ENCODE measurements at regions not wholly inside any gene's neighbourhood (a gene's known extent, or its start where the extent isn't known, plus 50 kb on each side); places are given as distances from the start of the nearest gene placed in this dataset.
A peak's percentile ranks its signal among the peaks of the same experiment; 100 is the strongest.

DNA sequence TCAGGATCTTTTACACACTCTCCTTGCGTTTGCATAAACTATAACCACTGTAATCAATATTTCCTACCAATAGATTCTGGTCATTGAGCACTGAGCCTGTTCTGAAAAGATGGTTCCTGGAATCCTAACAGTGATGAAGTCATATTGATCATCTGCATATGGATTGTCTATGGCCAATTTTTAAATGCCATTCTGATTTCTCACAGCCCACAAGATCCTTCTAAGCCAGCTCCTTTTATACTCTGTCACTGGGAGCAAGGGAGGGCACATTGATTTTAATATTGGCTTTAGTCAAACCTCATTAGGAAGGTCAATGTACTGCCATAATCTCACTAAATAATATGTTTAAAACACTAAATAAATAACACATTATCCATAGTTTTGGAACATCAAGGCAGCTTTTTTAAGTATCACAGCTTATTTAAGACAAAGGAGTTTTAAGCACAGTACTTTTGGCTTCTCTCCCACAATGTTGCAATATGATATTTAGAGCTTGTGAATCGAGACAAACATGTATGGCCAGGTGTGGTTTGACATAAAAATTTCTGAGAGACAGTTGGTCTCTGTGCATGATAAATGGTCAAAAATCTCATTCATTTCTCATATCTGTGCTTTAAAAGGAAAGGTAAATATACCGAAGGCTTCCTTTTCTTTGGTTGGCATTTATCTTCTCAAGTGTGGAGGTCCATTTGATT lies 267.3 kb downstream of the MTX2 start:
- peak; percentile 57 for DNase-seq (ENCODE audit: low read depth)
- no peak overlapping the region for H3K4me3 ChIP-seq (ENCODE audit: control insufficient read depth, low read depth, low read length)
- TF ChIP-seq CTCF (conservative IDR thresholded peaks at IDR 0.05; ENCODE audit: control insufficient read depth, insufficient read depth, low read depth, low read length): no peak

- TF ChIP-seq CTCF (conservative IDR thresholded peaks at IDR 0.05; ENCODE audit: control insufficient read depth, insufficient read depth, low read depth, low read length): no peak
- DNase-seq (ENCODE audit: low read depth): no peak
- H3K4me3 ChIP-seq (ENCODE audit: control insufficient read depth, low read depth, low read length): no peak overlapping the region
Measured at GRCh38 chr2:176537932-176538331, 268.7 kb downstream of the MTX2 start.

- DNase-seq (ENCODE audit: low read depth): no peak
- no peak for TF ChIP-seq CTCF (conservative IDR thresholded peaks at IDR 0.05; ENCODE audit: control insufficient read depth, insufficient read depth, low read depth, low read length)
- no peak overlapping the region for H3K4me3 ChIP-seq (ENCODE audit: control insufficient read depth, low read depth, low read length)
Measured at GRCh38 chr2:176540995-176541394, 271.8 kb downstream of the MTX2 start.

DNA sequence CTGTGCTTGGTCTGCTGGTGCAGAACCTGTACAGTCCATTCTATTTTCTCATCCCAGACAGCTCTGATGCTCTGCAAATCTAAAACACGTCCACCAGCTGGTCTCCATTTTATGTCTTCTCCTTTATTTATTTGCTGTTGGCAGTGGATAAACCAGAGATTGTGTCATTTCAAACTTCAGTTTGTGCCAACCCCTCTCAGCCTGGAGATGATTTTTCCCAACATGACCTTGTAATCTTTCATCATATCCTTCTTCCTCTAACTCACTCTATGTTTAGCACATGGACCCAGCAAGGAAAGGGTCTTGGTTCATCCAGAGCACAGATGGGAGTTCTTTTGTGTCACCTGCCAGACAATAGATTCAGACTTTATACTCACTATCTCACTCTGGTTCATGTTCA lies 273.2 kb downstream of the MTX2 start:
- H3K4me3 ChIP-seq (ENCODE audit: control insufficient read depth, low read depth, low read length): no peak overlapping the region
- TF ChIP-seq CTCF (conservative IDR thresholded peaks at IDR 0.05; ENCODE audit: control insufficient read depth, insufficient read depth, low read depth, low read length): no peak

GRCh38 chr2:176544557-176544956 lies 275.3 kb downstream of the MTX2 start:
- no peak for TF ChIP-seq CTCF (conservative IDR thresholded peaks at IDR 0.05; ENCODE audit: control insufficient read depth, insufficient read depth, low read depth, low read length)
- H3K4me3 ChIP-seq (ENCODE audit: control insufficient read depth, low read depth, low read length): no peak overlapping the region
- DNase-seq (ENCODE audit: low read depth): no peak

More for the DNA sequence above, 273.2 kb downstream of the MTX2 start:
- DNase-seq (ENCODE audit: low read depth): peak; percentile 63

DNA sequence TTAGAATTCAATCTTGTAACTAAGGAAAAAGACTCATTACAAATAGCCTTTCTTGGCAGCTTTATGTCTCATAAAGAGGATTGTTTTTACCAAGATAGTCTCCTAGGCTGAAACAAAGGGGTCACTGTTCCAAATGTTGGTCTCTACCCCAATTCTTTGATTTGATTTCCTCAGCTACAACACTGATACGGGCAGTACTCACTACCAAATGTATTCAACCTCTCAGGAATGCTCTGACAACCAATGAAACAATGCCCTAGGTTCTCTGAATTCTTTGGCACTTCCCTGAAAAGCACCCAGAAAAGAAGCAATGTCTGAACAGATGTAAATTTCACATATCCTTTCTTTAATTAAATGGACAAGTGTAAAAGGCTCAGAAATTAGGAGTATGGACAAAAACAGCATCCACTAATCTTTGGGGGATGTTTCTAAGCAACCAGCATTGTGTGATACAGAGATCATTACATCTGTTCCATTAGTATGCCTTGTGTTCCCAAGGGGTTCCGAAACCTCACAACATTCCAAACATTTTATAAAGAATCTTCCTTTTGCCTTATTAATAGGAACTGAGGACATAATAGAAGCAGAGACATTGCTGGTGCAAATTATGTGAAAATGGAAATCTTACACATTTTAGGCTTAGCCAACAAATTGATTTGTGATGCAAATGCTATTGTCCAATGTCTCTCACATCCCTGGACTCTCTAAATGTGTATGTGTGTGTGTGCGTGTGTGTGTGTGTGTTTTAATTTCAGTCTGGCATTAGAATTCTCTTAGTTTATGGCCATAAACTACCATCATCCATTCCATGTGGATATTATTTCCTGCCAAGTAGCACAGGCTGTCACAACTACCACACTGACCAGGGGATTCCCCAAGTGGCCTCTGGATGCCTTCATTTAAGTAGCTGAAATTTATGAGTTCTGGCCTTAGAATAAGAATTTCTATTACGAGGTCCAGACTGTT lies 276.0 kb downstream of the MTX2 start:
- no peak for TF ChIP-seq CTCF (conservative IDR thresholded peaks at IDR 0.05; ENCODE audit: control insufficient read depth, insufficient read depth, low read depth, low read length)
- DNase-seq (ENCODE audit: low read depth): no peak
- no peak overlapping the region for H3K4me3 ChIP-seq (ENCODE audit: control insufficient read depth, low read depth, low read length)
